ENCODE measurements at regions not wholly inside any gene's neighbourhood (a gene's known extent, or its start where the extent isn't known, plus 50 kb on each side); places are given as distances from the start of the nearest gene placed in this dataset.

GRCh38 chr2:118520246-118520645, 327.2 kb downstream of the EN1 start:
- H2AFZ ChIP-seq (ENCODE audit: low read depth, low read length) = no peak overlapping the region
- H3K36me3 ChIP-seq (ENCODE audit: insufficient read depth, low read length) = no peaks in the 10 kb centered on the region
- no peaks in the 10 kb centered on the region for H3K27me3 ChIP-seq (ENCODE audit: insufficient read depth, low read depth, low read length)
- TF ChIP-seq EP300 (conservative IDR thresholded peaks at IDR 0.05; ENCODE audit: poor library complexity, severe bottlenecking) (no peak), POLR2AphosphoS5 (IDR thresholded peaks at IDR 0.05) (no peak), TAF1 (IDR thresholded peaks at IDR 0.05; ENCODE audit: low read depth) (no peak), RAD21 (conservative IDR thresholded peaks at IDR 0.05) (no peak), EZH2 (IDR thresholded peaks at IDR 0.05; ENCODE audit: borderline replicate concordance, insufficient read depth, low read length, poor library complexity, severe bottlenecking) (no peak), MXI1 (conservative IDR thresholded peaks at IDR 0.05; ENCODE audit: poor library complexity, severe bottlenecking) (no peak), SMC3 (conservative IDR thresholded peaks at IDR 0.05; ENCODE audit: poor library complexity) (no peak), REST (IDR thresholded peaks at IDR 0.05; ENCODE audit: borderline replicate concordance) (no peak)
- TF ChIP-seq, protein P1, sequence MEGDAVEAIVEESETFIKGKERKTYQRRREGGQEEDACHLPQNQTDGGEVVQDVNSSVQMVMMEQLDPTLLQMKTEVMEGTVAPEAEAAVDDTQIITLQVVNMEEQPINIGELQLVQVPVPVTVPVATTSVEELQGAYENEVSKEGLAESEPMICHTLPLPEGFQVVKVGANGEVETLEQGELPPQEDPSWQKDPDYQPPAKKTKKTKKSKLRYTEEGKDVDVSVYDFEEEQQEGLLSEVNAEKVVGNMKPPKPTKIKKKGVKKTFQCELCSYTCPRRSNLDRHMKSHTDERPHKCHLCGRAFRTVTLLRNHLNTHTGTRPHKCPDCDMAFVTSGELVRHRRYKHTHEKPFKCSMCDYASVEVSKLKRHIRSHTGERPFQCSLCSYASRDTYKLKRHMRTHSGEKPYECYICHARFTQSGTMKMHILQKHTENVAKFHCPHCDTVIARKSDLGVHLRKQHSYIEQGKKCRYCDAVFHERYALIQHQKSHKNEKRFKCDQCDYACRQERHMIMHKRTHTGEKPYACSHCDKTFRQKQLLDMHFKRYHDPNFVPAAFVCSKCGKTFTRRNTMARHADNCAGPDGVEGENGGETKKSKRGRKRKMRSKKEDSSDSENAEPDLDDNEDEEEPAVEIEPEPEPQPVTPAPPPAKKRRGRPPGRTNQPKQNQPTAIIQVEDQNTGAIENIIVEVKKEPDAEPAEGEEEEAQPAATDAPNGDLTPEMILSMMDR (IDR thresholded peaks at IDR 0.05; ENCODE audit: poor library complexity, severe bottlenecking) = no peak
- H3K9me3 ChIP-seq (ENCODE audit: low read length) = no peaks in the 10 kb centered on the region
- H4K20me1 ChIP-seq (ENCODE audit: insufficient read depth) = no peaks in the 10 kb centered on the region
- H3K4me3 ChIP-seq (ENCODE audit: low read length) = no peak overlapping the region
- no peaks in the 10 kb centered on the region for H3K79me2 ChIP-seq (replicated peaks; ENCODE audit: insufficient read depth, low read length)
- no peaks in the 10 kb centered on the region for H3K9me2 ChIP-seq (ENCODE audit: insufficient read depth, low read length)
- H3F3A ChIP-seq (ENCODE audit: insufficient read depth, low read length, poor library complexity, severe bottlenecking) = no peaks in the 10 kb centered on the region
- H3K4me2 ChIP-seq (ENCODE audit: low read length) = no peak overlapping the region
- no peak overlapping the region for H3K27ac ChIP-seq (ENCODE audit: low read length)
- no peak overlapping the region for H3K9ac ChIP-seq (ENCODE audit: low read length)

- H3K79me2 ChIP-seq (replicated peaks; ENCODE audit: insufficient read depth, low read length) = no peaks in the 10 kb centered on the region
- no peak overlapping the region for H3K4me3 ChIP-seq (ENCODE audit: low read length)
- H3K9me2 ChIP-seq (ENCODE audit: insufficient read depth, low read length) = no peaks in the 10 kb centered on the region
- H4K20me1 ChIP-seq (ENCODE audit: insufficient read depth) = no peaks in the 10 kb centered on the region
- H3K27ac ChIP-seq (ENCODE audit: low read length) = no peak overlapping the region
- H3K4me2 ChIP-seq (ENCODE audit: low read length) = no peak overlapping the region
- H3K27me3 ChIP-seq (ENCODE audit: insufficient read depth, low read depth, low read length) = no peaks in the 10 kb centered on the region
- H3K36me3 ChIP-seq (ENCODE audit: insufficient read depth, low read length) = no peaks in the 10 kb centered on the region
- no peak overlapping the region for H2AFZ ChIP-seq (ENCODE audit: low read depth, low read length)
- H3F3A ChIP-seq (ENCODE audit: insufficient read depth, low read length, poor library complexity, severe bottlenecking) = no peaks in the 10 kb centered on the region
- no peak overlapping the region for H3K9ac ChIP-seq (ENCODE audit: low read length)
- H3K9me3 ChIP-seq (ENCODE audit: low read length) = no peaks in the 10 kb centered on the region
- TF ChIP-seq MXI1 (conservative IDR thresholded peaks at IDR 0.05; ENCODE audit: poor library complexity, severe bottlenecking) = no peak
- no peak for TF ChIP-seq EZH2 (IDR thresholded peaks at IDR 0.05; ENCODE audit: borderline replicate concordance, insufficient read depth, low read length, poor library complexity, severe bottlenecking)
- no peak for TF ChIP-seq POLR2AphosphoS5 (IDR thresholded peaks at IDR 0.05)
- TF ChIP-seq REST (IDR thresholded peaks at IDR 0.05; ENCODE audit: borderline replicate concordance) = no peak
- TF ChIP-seq TAF1 (IDR thresholded peaks at IDR 0.05; ENCODE audit: low read depth) = no peak
- no peak for TF ChIP-seq EP300 (conservative IDR thresholded peaks at IDR 0.05; ENCODE audit: poor library complexity, severe bottlenecking)
- TF ChIP-seq RAD21 (conservative IDR thresholded peaks at IDR 0.05) = no peak
- no peak for TF ChIP-seq SMC3 (conservative IDR thresholded peaks at IDR 0.05; ENCODE audit: poor library complexity)
- TF ChIP-seq, protein P1 (IDR thresholded peaks at IDR 0.05; ENCODE audit: poor library complexity, severe bottlenecking) = no peak
Observed at GRCh38 chr2:118519511-118519910, 327.9 kb downstream of the EN1 start.
